ENCODE measurements at regions not wholly inside any gene's neighbourhood (a gene's known extent, or its start where the extent isn't known, plus 50 kb on each side); places are given as distances from the start of the nearest gene placed in this dataset.

- TF ChIP-seq CTCF (IDR thresholded peaks at IDR 0.05) (no peak), EP300 (IDR thresholded peaks at IDR 0.05) (no peak), POLR2A (IDR thresholded peaks at IDR 0.05) (no peak), POLR2AphosphoS5 (IDR thresholded peaks at IDR 0.05) (no peak)
Measured at GRCh38 chr5:118052503-118052902, 935.8 kb downstream of the DTWD2 start.
